ENCODE measurements at regions not wholly inside any gene's neighbourhood (a gene's known extent, or its start where the extent isn't known, plus 50 kb on each side); places are given as distances from the start of the nearest gene placed in this dataset.

GRCh38 chr17:70318051-70318450, 148.7 kb downstream of the KCNJ2 start:
- TF ChIP-seq CTCF (conservative IDR thresholded peaks at IDR 0.05; ENCODE audit: low read depth, low read length) (no peak), EZH2 (IDR thresholded peaks at IDR 0.05; ENCODE audit: low read length, unreplicated experiment) (no peak)
